Lower leg skin (tissue), 3 donors: ENCODE measurements at regions not wholly inside any gene's neighbourhood (a gene's known extent, or its start where the extent isn't known, plus 50 kb on each side); places are given as distances from the start of the nearest gene placed in this dataset.

ENCODE experiments used
- CTCF ChIP-seq, 3 donors: fragments of 450-650 bp; IDR thresholded peaks; one replicate each; pipeline ENCODE4 v1.5.1; 2016; ENCODE audit warnings: antibody characterized with exemption in 3 of 3, mild to moderate bottlenecking in 3 of 3, moderate library complexity in 2 of 3
- POLR2A ChIP-seq, 2 donors: fragments of 450-650 bp; IDR thresholded peaks; one replicate each; pipeline ENCODE4 v1.6.1; 2016 to 2017; ENCODE audit warnings: antibody characterized with exemption in 2 of 2, mild to moderate bottlenecking in 1 of 2, moderate library complexity in 1 of 2

DNA sequence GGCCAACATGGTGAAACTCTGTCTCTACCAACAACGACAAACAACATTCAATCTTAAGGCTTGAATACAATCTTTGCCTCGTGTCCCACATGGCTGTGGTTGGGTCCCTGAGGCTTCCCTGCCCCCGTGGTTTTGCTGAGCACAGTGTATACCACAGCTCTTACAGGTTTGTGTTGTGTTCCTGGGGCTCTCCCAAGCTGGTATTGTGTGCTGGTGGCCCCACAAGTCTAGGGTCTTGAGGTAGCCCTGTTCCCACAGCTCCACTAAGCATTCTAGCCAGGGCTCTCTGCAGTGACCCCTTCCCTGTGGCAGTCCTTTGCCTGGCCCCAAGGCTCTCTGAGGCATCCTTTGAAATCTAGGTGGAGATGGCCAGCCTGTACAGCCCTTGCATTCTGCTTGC is 68.0 kb upstream of the CCNY start:
- TF ChIP-seq CTCF (IDR thresholded peaks at IDR 0.05) (no peak), POLR2A (IDR thresholded peaks at IDR 0.05) (no peak)
